ENCODE measurements at regions not wholly inside any gene's neighbourhood (a gene's known extent, or its start where the extent isn't known, plus 50 kb on each side); places are given as distances from the start of the nearest gene placed in this dataset.

- Histone ChIP-seq H4K20me1 (ENCODE audit: insufficient read depth, low read length) (no peaks in the 10 kb centered on the region), H3K27me3 (ENCODE audit: control insufficient read depth in 1 of 2, insufficient read depth in 2 of 2, low read length in 2 of 2) (peaks cover 0 to 4% of the 10 kb centered on the region in 2 experiments; a peak in 3 of 5 replicates), H3K9ac (ENCODE audit: insufficient read depth, low read depth, low read length) (no peak overlapping the region), H3K4me3 (replicated peaks in 1 of 3; ENCODE audit: insufficient read depth in 1 of 3, low read depth in 2 of 3, low read length in 3 of 3) (no peak overlapping the region), H3K4me2 (ENCODE audit: low read depth, low read length) (no peak overlapping the region), H3K9me3 (ENCODE audit: low read length) (no peaks in the 10 kb centered on the region), H3K79me2 (ENCODE audit: insufficient read depth, low read length) (no peaks in the 10 kb centered on the region), H2AFZ (ENCODE audit: low read length) (no peak overlapping the region), H3K36me3 (replicated peaks in 1 of 2; ENCODE audit: control insufficient read depth in 1 of 2, insufficient read depth in 2 of 2, low read length in 2 of 2) (no peaks in the 10 kb centered on the region), H3K4me1 (ENCODE audit: insufficient read depth, low read length) (0 out of 2 replicates have a peak, but pooled peaks cover 5% of the 10 kb centered on the region), H3K27ac (ENCODE audit: extremely low read length, insufficient read depth, low read length) (no peak overlapping the region)
- POLR2A ChIA-PET = no interaction called here
- no peak for DNase-seq (ENCODE audit: low spot score)
- TF ChIP-seq MNT (IDR thresholded peaks at IDR 0.05) (peak; percentile 95), DRAP1 (CRISPR knock-in tag; IDR thresholded peaks at IDR 0.05) (no peak)
- FAIRE-seq = no peak
- CTCF ChIA-PET (ENCODE audit: low intra/inter-chr PET ratio, low total read pairs) = no interaction called here
- no peak for ATAC-seq
- WGBS (ENCODE audit: low lambda C conversion rate) = 29% methylated on average over 6 of the region's 6 CpGs
- BruUV-seq (replicated peaks) = no TSS peak
- in situ Hi-C loops (cut with HindIII; ENCODE audit: extremely low pct_ligation_motif_present, low pct_unique_long_range_greater_than_20kb) = no loop called here
- intact Hi-C loops (cut with micrococcal nuclease; ENCODE audit: unreplicated experiment) = no loop called here
Observed at GRCh38 chr22:48642550-48642949, 1185.1 kb downstream of the BRD1 start.

- H3K27me3 ChIP-seq (ENCODE audit: control insufficient read depth in 1 of 2, insufficient read depth in 2 of 2, low read length in 2 of 2) = peaks cover 0 to 9% of the 10 kb centered on the region in 2 experiments; a peak in 3 of 5 replicates
- POLR2A ChIA-PET = no interaction called here
- no peak for ATAC-seq
- intact Hi-C loops (cut with micrococcal nuclease; ENCODE audit: unreplicated experiment) = no loop called here
- FAIRE-seq = no peak
- no peak overlapping the region for H3K4me3 ChIP-seq (replicated peaks in 1 of 3; ENCODE audit: insufficient read depth in 1 of 3, low read depth in 2 of 3, low read length in 3 of 3)
- 55% methylated on average over 10 of the region's 14 CpGs for WGBS (ENCODE audit: low lambda C conversion rate)
- no peaks in the 10 kb centered on the region for H3K36me3 ChIP-seq (replicated peaks in 1 of 2; ENCODE audit: control insufficient read depth in 1 of 2, insufficient read depth in 2 of 2, low read length in 2 of 2)
- H2AFZ ChIP-seq (ENCODE audit: low read length) = no peak overlapping the region
- no peak for DNase-seq (ENCODE audit: low spot score)
- H3K79me2 ChIP-seq (ENCODE audit: insufficient read depth, low read length) = no peaks in the 10 kb centered on the region
- H3K9me3 ChIP-seq (ENCODE audit: low read length) = no peaks in the 10 kb centered on the region
- 0 out of 2 replicates have a peak, but pooled peaks cover 5% of the 10 kb centered on the region for H3K4me1 ChIP-seq (ENCODE audit: insufficient read depth, low read length)
- no peak overlapping the region for H3K27ac ChIP-seq (ENCODE audit: extremely low read length, insufficient read depth, low read length)
- BruUV-seq (replicated peaks) = no TSS peak
- H3K9ac ChIP-seq (ENCODE audit: insufficient read depth, low read depth, low read length) = no peak overlapping the region
- in situ Hi-C loops (cut with HindIII; ENCODE audit: extremely low pct_ligation_motif_present, low pct_unique_long_range_greater_than_20kb) = no loop called here
- no peak overlapping the region for H3K4me2 ChIP-seq (ENCODE audit: low read depth, low read length)
- H4K20me1 ChIP-seq (ENCODE audit: insufficient read depth, low read length) = no peaks in the 10 kb centered on the region
- CTCF ChIA-PET (ENCODE audit: low intra/inter-chr PET ratio, low total read pairs) = no interaction called here
- TF ChIP-seq ATF6 (CRISPR knock-in tag; conservative IDR thresholded peaks at IDR 0.05) = no peak
- no peak for TF ChIP-seq ZNF501 (CRISPR knock-in tag; IDR thresholded peaks at IDR 0.05)
- TF ChIP-seq PCBP1 (IDR thresholded peaks at IDR 0.05; ENCODE audit: borderline replicate concordance, low read depth, low read length) = no peak
- no peak for TF ChIP-seq FOXC1 (CRISPR knock-in tag; IDR thresholded peaks at IDR 0.05; ENCODE audit: borderline replicate concordance)
- no peak for TF ChIP-seq SMAD9 (CRISPR knock-in tag; IDR thresholded peaks at IDR 0.05)
- TF ChIP-seq ZNF326 (CRISPR knock-in tag; IDR thresholded peaks at IDR 0.05; ENCODE audit: borderline replicate concordance) = no peak
- TF ChIP-seq RNF2 (conservative IDR thresholded peaks at IDR 0.05; ENCODE audit: low read depth) = no peak
- TF ChIP-seq SSRP1 (CRISPR knock-in tag; IDR thresholded peaks at IDR 0.05) = no peak
- no peak for TF ChIP-seq TBX2 (CRISPR knock-in tag; IDR thresholded peaks at IDR 0.05; ENCODE audit: borderline replicate concordance)
- TF ChIP-seq ZSCAN22 (CRISPR knock-in tag; IDR thresholded peaks at IDR 0.05) = no peak
- TF ChIP-seq CREB3 (CRISPR knock-in tag; IDR thresholded peaks at IDR 0.05) = no peak
- no peak for TF ChIP-seq NFYB (CRISPR knock-in tag; IDR thresholded peaks at IDR 0.05)
- TF ChIP-seq TRIM24 (CRISPR knock-in tag; IDR thresholded peaks at IDR 0.05) = no peak
Observed at GRCh38 chr22:48641906-48642475, 1185.7 kb downstream of the BRD1 start.

All from HepG2 (cell line).